Tibial nerve (tissue), 4 donors: ENCODE measurements at regions not wholly inside any gene's neighbourhood (a gene's known extent, or its start where the extent isn't known, plus 50 kb on each side); places are given as distances from the start of the nearest gene placed in this dataset.

ENCODE experiments used
- DNase-seq, 2 donors: peaks; one replicate each; pipeline ENCODE4 v3.0.0-alpha.2; 2019; ENCODE audit warnings: low spot score in 2 of 2
- H3K27ac ChIP-seq, 4 donors: fragments of 200-600 bp; sonication (generic) in 3 of 4; one replicate each; pipeline ENCODE4 v1.5.1; 2017 to 2019; ENCODE audit warnings: mild to moderate bottlenecking in 1 of 4
- H3K27me3 ChIP-seq, 2 donors: fragments of 200-600 bp; sonication (generic) in 1 of 2; one replicate each; pipeline versions ENCODE4 v1.5.1 to v1.6.0; 2017 to 2019
- H3K36me3 ChIP-seq, 3 donors: fragments of 200-600 bp; sonication (generic); one replicate each; pipeline ENCODE4 v1.5.1; 2018 to 2019
- H3K4me1 ChIP-seq, 4 donors: fragments of 200-600 bp; sonication (generic) in 3 of 4; one replicate each; pipeline ENCODE4 v1.5.1; 2017 to 2019
- H3K4me3 ChIP-seq, 4 donors: fragments of 200-600 bp; sonication (generic) in 3 of 4; one replicate each; pipeline ENCODE4 v1.5.1; 2017 to 2019; ENCODE audit warnings: mild to moderate bottlenecking in 1 of 4, moderate library complexity in 1 of 4
- H3K9me3 ChIP-seq, 4 donors: fragments of 200-600 bp; sonication (generic) in 3 of 4; one replicate each; pipeline ENCODE4 v1.5.1; 2017 to 2019
- EP300 ChIP-seq, 2 donors: sonication (generic); formaldehyde crosslinking; IDR thresholded peaks; one replicate each; pipeline ENCODE4 v1.6.1; 2017; ENCODE audit warnings: antibody characterized with exemption in 2 of 2, mild to moderate bottlenecking in 1 of 2
- POLR2A ChIP-seq, 2 donors: fragments of 450-650 bp; IDR thresholded peaks; one replicate each; pipeline ENCODE4 v1.6.1; 2017; ENCODE audit warnings: antibody characterized with exemption in 2 of 2, mild to moderate bottlenecking in 2 of 2, moderate library complexity in 2 of 2
- WGBS, 2 donors: methylation state at CpG; one replicate each; pipeline ENCODE4 v1.1.5; 2018; 5-methylcytosine and 5-hydroxymethylcytosine counted together
- TF ChIP-seq, protein P1 (sequence below), 5 experiments: fragments of 200-600 bp in 3 of 5; fragments of 450-650 bp in 2 of 5; sonication (generic) in 3 of 5; IDR thresholded peaks; one replicate each; pipeline ENCODE4 v1.5.1; 2016 to 2019; ENCODE audit warnings: antibody characterized with exemption in 5 of 5, mild to moderate bottlenecking in 3 of 5, moderate library complexity in 2 of 5

DNA sequence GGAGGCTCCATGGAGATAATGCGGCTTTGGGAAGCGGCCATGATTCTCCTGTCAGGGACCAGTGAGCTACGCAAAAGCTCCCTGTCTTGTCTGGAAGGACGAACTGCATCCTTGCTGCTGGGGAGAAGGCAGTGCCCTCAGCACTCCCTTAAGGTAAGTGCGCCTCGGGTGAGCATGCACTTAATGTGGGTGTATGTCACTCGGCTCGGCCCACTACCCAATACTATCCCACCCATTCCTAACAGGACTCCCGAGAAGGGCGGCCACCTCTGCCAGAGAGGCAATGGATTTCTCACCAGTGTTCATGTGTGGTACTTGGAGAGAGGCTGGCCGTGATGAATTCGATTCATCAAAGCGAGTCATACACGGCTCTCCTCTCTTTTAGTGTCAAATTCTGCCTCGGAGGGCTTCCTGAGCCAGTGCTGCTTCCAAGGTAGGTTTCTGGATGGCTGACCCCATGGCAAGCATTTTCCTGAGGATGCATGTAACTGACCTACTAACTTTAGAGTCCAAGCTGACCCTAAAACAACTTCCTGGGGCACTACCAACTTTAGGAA lies 151.7 kb upstream of the RTL1 start:
- DNase-seq = no peak
- Histone ChIP-seq H3K9me3 (peaks cover 0 to 5% (median 0%) of the 10 kb centered on the region in 4 donors), H3K36me3 (peaks cover 0 to 42% (median 0%) of the 10 kb centered on the region in 3 donors), H3K4me3 (no peak overlapping the region), H3K27ac (no peak overlapping the region), H3K27me3 (no peaks in the 10 kb centered on the region), H3K4me1 (no peaks in the 10 kb centered on the region)
- 89 to 94% methylated on average over 15 of the region's 15 CpGs for WGBS, 2 donors
- TF ChIP-seq POLR2A (IDR thresholded peaks at IDR 0.05) (no peak), EP300 (IDR thresholded peaks at IDR 0.05) (no peak)
- TF ChIP-seq, protein P1, sequence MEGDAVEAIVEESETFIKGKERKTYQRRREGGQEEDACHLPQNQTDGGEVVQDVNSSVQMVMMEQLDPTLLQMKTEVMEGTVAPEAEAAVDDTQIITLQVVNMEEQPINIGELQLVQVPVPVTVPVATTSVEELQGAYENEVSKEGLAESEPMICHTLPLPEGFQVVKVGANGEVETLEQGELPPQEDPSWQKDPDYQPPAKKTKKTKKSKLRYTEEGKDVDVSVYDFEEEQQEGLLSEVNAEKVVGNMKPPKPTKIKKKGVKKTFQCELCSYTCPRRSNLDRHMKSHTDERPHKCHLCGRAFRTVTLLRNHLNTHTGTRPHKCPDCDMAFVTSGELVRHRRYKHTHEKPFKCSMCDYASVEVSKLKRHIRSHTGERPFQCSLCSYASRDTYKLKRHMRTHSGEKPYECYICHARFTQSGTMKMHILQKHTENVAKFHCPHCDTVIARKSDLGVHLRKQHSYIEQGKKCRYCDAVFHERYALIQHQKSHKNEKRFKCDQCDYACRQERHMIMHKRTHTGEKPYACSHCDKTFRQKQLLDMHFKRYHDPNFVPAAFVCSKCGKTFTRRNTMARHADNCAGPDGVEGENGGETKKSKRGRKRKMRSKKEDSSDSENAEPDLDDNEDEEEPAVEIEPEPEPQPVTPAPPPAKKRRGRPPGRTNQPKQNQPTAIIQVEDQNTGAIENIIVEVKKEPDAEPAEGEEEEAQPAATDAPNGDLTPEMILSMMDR (IDR thresholded peaks at IDR 0.05) = no peak

DNA sequence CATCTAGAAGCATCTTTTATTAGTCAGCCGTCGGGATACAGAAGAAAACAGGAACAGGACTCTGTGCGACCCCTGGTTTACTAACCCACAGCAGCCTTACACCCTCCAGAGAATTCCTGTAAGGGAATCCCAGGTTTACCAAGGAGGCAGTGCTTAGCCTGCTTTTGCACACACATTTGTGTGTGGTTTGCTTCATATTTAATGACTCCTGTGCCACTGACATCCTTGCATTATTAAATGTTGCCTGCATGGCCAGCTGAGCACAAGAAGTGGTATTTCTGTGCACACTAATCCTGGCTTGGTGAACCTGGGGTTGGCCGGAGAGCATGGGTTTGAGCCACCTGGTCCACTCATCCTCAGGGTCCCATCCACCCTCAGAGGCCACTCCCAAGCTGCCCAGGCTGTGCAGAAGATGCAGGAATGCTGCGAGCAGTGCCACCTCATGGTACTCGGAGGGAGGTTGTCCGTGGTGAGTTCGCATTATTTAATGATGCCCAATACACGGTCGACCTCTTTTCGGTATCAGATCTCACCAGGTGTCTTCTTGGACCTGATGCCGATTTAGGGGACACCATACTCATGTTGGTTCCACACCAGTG lies 152.4 kb upstream of the RTL1 start:
- H3K4me3 ChIP-seq = no peak overlapping the region
- H3K27ac ChIP-seq = no peak overlapping the region
- H3K36me3 ChIP-seq = peaks cover 0 to 42% (median 0%) of the 10 kb centered on the region in 3 donors
- peaks cover 0 to 5% (median 0%) of the 10 kb centered on the region in 4 donors for H3K9me3 ChIP-seq
- TF ChIP-seq, protein P1 (IDR thresholded peaks at IDR 0.05) = no peak
- TF ChIP-seq EP300 (IDR thresholded peaks at IDR 0.05) (no peak), POLR2A (IDR thresholded peaks at IDR 0.05) (no peak)
- DNase-seq = no peak
- H3K27me3 ChIP-seq = no peaks in the 10 kb centered on the region
- H3K4me1 ChIP-seq = no peaks in the 10 kb centered on the region
- WGBS, 2 donors = 92 to 94% methylated on average over 12 of the region's 12 CpGs

DNA sequence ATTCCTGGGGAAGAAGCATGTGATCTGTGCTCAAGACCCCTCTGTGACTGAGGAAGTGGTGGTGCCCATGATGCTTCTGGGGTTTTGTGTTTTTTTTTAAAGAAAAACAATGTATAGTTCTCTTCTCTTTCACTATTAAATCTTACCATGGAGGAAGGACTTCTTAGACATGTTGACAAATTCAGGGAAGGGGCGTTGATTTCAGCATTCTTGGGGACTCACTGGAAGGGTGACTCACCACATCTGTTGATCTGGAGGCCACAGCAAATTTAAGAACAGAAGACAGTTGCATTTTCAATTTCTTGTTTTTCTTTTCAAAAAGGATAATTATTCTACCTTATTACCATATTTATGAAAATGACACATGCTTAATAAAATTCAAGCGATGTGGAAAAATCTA lies 152.9 kb upstream of the RTL1 start:
- WGBS, 2 donors = 70 to 71% methylated on average over 2 of the region's 2 CpGs
- Histone ChIP-seq H3K9me3 (peaks cover 0 to 5% (median 0%) of the 10 kb centered on the region in 4 donors), H3K27ac (no peak overlapping the region), H3K36me3 (peaks cover 0 to 40% (median 0%) of the 10 kb centered on the region in 3 donors), H3K4me3 (no peak overlapping the region), H3K4me1 (peaks cover 0 to under 1% (median 0%) of the 10 kb centered on the region in 4 donors), H3K27me3 (no peaks in the 10 kb centered on the region)
- TF ChIP-seq, protein P1 (IDR thresholded peaks at IDR 0.05) = no peak
- TF ChIP-seq POLR2A (IDR thresholded peaks at IDR 0.05) (no peak), EP300 (IDR thresholded peaks at IDR 0.05) (no peak)
- DNase-seq = no peak

DNA sequence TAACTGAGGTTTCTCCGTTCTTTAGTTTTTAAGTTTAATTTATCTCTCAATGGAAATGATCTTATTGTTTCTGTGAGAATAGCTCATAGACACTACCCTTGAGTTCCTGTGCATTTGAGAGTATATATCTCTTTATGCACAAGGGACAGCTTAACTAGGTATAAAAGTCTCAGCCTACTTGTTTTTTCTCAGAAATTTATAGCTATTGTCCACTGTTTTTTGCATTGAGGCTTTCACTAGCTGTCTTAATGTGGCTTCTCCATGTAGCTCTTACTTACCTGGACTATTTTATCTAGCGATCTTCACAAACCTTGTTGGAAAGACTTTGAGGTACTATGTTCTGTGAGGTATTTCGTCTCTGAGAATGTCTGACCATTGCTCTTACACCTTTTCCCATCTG lies 153.9 kb upstream of the RTL1 start:
- Histone ChIP-seq H3K9me3 (peaks cover 0 to 5% (median 0%) of the 10 kb centered on the region in 4 donors), H3K27me3 (no peaks in the 10 kb centered on the region), H3K36me3 (peaks cover 0 to 31% (median 0%) of the 10 kb centered on the region in 3 donors), H3K4me3 (no peak overlapping the region), H3K4me1 (peaks cover 0 to 10% (median 0%) of the 10 kb centered on the region in 4 donors), H3K27ac (no peak overlapping the region)
- TF ChIP-seq, protein P1 (IDR thresholded peaks at IDR 0.05) = no peak
- no peak for TF ChIP-seq POLR2A (IDR thresholded peaks at IDR 0.05)
- no peak for TF ChIP-seq EP300 (IDR thresholded peaks at IDR 0.05)
- no peak for DNase-seq
- 86 to 89% methylated on average over 3 of the region's 3 CpGs for WGBS, 2 donors

DNA sequence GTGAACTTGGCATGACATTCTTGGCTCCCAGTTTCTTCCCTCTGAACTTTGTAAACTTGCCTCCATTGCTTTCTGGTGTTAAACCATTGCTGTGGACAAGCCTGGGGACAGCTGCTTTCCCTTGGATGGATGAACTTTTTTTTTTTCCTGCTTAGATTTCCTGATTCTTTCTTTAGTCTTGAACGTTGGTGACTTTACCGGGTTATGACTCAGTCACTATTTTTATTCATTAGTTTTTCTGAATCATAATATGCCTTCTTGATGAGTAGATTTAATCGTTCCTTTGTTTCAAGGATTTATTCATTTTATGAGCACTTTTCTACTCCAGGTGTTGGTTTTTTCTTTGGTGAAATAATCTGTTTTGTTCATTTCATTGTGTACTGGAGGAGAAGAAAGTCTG lies 155.0 kb upstream of the RTL1 start:
- WGBS, 2 donors = 51 to 58% methylated on average over 3 of the region's 3 CpGs
- no peak for DNase-seq
- TF ChIP-seq, protein P1 (IDR thresholded peaks at IDR 0.05) = no peak
- TF ChIP-seq EP300 (IDR thresholded peaks at IDR 0.05) = no peak
- no peak for TF ChIP-seq POLR2A (IDR thresholded peaks at IDR 0.05)

More for the DNA sequence above, 155.0 kb upstream of the RTL1 start:
- Histone ChIP-seq H3K4me1 (peaks cover 0 to 18% (median 0%) of the 10 kb centered on the region in 4 donors), H3K9me3 (peaks cover 0 to 5% (median 0%) of the 10 kb centered on the region in 4 donors), H3K27me3 (no peaks in the 10 kb centered on the region), H3K27ac (no peak overlapping the region), H3K4me3 (no peak overlapping the region), H3K36me3 (peaks cover 0 to 24% (median 0%) of the 10 kb centered on the region in 3 donors)
